ENCODE measurements at regions not wholly inside any gene's neighbourhood (a gene's known extent, or its start where the extent isn't known, plus 50 kb on each side); places are given as distances from the start of the nearest gene placed in this dataset.
A peak's percentile ranks its signal among the peaks of the same experiment; 100 is the strongest.

DNA sequence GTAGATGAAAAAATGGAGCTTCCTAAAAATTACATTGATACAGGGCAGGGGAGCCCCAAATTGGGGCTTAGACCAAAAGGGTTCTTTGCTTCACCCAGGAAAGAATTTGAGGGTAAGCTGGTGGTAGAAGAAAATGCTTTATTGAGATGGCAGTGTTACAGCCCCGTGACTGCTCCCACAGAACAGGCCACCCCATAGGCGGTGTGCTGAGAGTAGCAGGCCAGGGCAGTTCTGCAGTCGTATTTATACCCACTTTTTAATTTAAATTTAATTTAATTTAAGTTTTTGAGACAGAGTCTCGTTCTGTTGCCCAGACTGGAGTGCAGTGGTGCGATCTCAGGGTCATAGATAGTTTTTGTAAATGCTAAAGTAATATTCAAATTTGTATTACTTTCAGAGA, 265.0 kb downstream of the CDH26 start:
- Mint-ChIP-seq H3K36me3 (ENCODE audit: low read depth, unreplicated experiment) (no peaks in the 10 kb centered on the region), H3K4me3 (ENCODE audit: unreplicated experiment) (no peak overlapping the region), H3K27me3 (ENCODE audit: low read depth, unreplicated experiment) (peaks cover 32% of the 10 kb centered on the region), H3K4me1 (ENCODE audit: low read depth, unreplicated experiment) (no peaks in the 10 kb centered on the region), H3K27ac (ENCODE audit: unreplicated experiment) (no peak overlapping the region), H3K9me3 (ENCODE audit: unreplicated experiment) (peaks cover 2% of the 10 kb centered on the region)
- Histone ChIP-seq H3K4me1 (ENCODE audit: insufficient read depth, low read length) (no peaks in the 10 kb centered on the region), H3K9me3 (ENCODE audit: insufficient read depth, low read depth, low read length) (no peaks in the 10 kb centered on the region), H3K9ac (ENCODE audit: low read length) (no peak overlapping the region), H3K36me3 (ENCODE audit: insufficient read depth, low read length) (no peaks in the 10 kb centered on the region), H2AFZ (ENCODE audit: low read depth, low read length) (no peak overlapping the region), H4K20me1 (ENCODE audit: insufficient read depth, low read length) (no peaks in the 10 kb centered on the region), H3K4me3 (ENCODE audit: insufficient read depth, low read depth, low read length) (no peak overlapping the region), H3K4me2 (ENCODE audit: low read length) (no peak overlapping the region), H3K27ac (ENCODE audit: low read depth, low read length) (no peak overlapping the region), H3K79me2 (ENCODE audit: insufficient read depth, low read length) (no peaks in the 10 kb centered on the region), H3K27me3 (ENCODE audit: insufficient read depth, low read length) (peaks cover 2% of the 10 kb centered on the region)
- no peak for DNase-seq (ENCODE audit: low read depth)
- no peak for FAIRE-seq
- no peak for TF ChIP-seq EZH2 (IDR thresholded peaks at IDR 0.05; ENCODE audit: insufficient read depth, low read length)
- TF ChIP-seq, protein P1, sequence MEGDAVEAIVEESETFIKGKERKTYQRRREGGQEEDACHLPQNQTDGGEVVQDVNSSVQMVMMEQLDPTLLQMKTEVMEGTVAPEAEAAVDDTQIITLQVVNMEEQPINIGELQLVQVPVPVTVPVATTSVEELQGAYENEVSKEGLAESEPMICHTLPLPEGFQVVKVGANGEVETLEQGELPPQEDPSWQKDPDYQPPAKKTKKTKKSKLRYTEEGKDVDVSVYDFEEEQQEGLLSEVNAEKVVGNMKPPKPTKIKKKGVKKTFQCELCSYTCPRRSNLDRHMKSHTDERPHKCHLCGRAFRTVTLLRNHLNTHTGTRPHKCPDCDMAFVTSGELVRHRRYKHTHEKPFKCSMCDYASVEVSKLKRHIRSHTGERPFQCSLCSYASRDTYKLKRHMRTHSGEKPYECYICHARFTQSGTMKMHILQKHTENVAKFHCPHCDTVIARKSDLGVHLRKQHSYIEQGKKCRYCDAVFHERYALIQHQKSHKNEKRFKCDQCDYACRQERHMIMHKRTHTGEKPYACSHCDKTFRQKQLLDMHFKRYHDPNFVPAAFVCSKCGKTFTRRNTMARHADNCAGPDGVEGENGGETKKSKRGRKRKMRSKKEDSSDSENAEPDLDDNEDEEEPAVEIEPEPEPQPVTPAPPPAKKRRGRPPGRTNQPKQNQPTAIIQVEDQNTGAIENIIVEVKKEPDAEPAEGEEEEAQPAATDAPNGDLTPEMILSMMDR (IDR thresholded peaks at IDR 0.05; ENCODE audit: insufficient read depth, low read depth, low read length) = no peak

DNA sequence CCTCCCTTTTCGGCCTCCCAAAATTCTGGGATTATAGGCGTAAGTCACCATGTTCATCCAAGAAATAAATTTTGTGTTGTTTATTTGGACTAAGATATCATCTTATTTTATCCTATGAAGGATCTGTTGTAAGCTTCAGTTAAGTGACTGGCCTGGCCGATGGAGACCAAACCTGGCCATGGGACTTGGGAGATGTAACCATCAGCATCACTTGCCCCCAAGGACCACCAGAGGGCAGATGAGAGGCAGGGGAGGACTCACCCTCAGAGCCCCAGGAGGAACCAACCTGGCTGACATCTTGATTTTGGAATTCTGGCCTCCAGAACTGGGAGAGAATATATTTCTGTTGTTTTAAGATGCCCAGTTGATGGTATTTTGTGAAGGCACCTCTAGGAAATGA, 266.7 kb downstream of the CDH26 start:
- H3K4me3 ChIP-seq (ENCODE audit: insufficient read depth, low read depth, low read length) = no peak overlapping the region
- no peaks in the 10 kb centered on the region for H4K20me1 ChIP-seq (ENCODE audit: insufficient read depth, low read length)
- no peak overlapping the region for H2AFZ ChIP-seq (ENCODE audit: low read depth, low read length)
- H3K27me3 Mint-ChIP-seq (ENCODE audit: low read depth, unreplicated experiment) = peaks cover 18% of the 10 kb centered on the region
- DNase-seq (ENCODE audit: low read depth) (no peak), FAIRE-seq (no peak)
- no peak overlapping the region for H3K4me2 ChIP-seq (ENCODE audit: low read length)
- H3K27ac ChIP-seq (ENCODE audit: low read depth, low read length) = no peak overlapping the region
- peaks cover 2% of the 10 kb centered on the region for H3K9me3 Mint-ChIP-seq (ENCODE audit: unreplicated experiment)
- peaks cover 2% of the 10 kb centered on the region for H3K27me3 ChIP-seq (ENCODE audit: insufficient read depth, low read length)
- H3K4me1 Mint-ChIP-seq (ENCODE audit: low read depth, unreplicated experiment) = no peaks in the 10 kb centered on the region
- H3K9ac ChIP-seq (ENCODE audit: low read length) = no peak overlapping the region
- H3K36me3 ChIP-seq (ENCODE audit: insufficient read depth, low read length) = no peaks in the 10 kb centered on the region
- TF ChIP-seq, protein P1 (IDR thresholded peaks at IDR 0.05; ENCODE audit: insufficient read depth, low read depth, low read length) = peak; percentile 19
- TF ChIP-seq EZH2 (IDR thresholded peaks at IDR 0.05; ENCODE audit: insufficient read depth, low read length) = no peak
- H3K9me3 ChIP-seq (ENCODE audit: insufficient read depth, low read depth, low read length) = no peaks in the 10 kb centered on the region
- H3K36me3 Mint-ChIP-seq (ENCODE audit: low read depth, unreplicated experiment) = no peaks in the 10 kb centered on the region
- H3K79me2 ChIP-seq (ENCODE audit: insufficient read depth, low read length) = no peaks in the 10 kb centered on the region
- H3K4me1 ChIP-seq (ENCODE audit: insufficient read depth, low read length) = no peaks in the 10 kb centered on the region
- H3K27ac Mint-ChIP-seq (ENCODE audit: unreplicated experiment) = no peak overlapping the region
- no peak overlapping the region for H3K4me3 Mint-ChIP-seq (ENCODE audit: unreplicated experiment)

DNA sequence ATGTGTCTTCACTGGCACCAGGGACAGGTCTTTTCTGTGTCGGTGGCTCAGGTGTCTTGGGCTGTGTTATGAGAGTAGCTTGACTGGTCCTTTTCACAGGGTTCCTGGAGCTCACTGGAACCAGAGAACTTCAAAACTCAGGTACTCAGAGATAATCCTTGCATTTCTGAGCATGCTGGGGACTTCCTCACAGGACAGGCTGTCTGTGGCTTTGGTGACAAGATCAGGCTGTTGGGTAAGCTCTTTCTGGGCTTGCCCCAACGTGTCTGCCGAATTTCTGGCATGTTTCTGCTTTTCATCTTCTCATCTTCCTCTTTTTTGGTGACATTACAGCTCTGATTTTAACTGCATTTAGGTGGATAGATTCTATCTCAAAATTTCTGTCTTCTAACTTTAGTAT, 270.0 kb downstream of the CDH26 start:
- H3K4me2 ChIP-seq (ENCODE audit: low read length) = no peak overlapping the region
- DNase-seq (ENCODE audit: low read depth) (no peak), FAIRE-seq (no peak)
- Mint-ChIP-seq H3K4me3 (ENCODE audit: unreplicated experiment) (no peak overlapping the region), H3K27ac (ENCODE audit: unreplicated experiment) (no peak overlapping the region), H3K4me1 (ENCODE audit: low read depth, unreplicated experiment) (peaks cover 3% of the 10 kb centered on the region), H3K36me3 (ENCODE audit: low read depth, unreplicated experiment) (no peaks in the 10 kb centered on the region), H3K9me3 (ENCODE audit: unreplicated experiment) (no peaks in the 10 kb centered on the region), H3K27me3 (ENCODE audit: low read depth, unreplicated experiment) (no peaks in the 10 kb centered on the region)
- H3K4me3 ChIP-seq (ENCODE audit: insufficient read depth, low read depth, low read length) = no peak overlapping the region
- no peaks in the 10 kb centered on the region for H4K20me1 ChIP-seq (ENCODE audit: insufficient read depth, low read length)
- H3K36me3 ChIP-seq (ENCODE audit: insufficient read depth, low read length) = no peaks in the 10 kb centered on the region
- H3K79me2 ChIP-seq (ENCODE audit: insufficient read depth, low read length) = no peaks in the 10 kb centered on the region
- no peaks in the 10 kb centered on the region for H3K4me1 ChIP-seq (ENCODE audit: insufficient read depth, low read length)
- H3K9ac ChIP-seq (ENCODE audit: low read length) = no peak overlapping the region
- TF ChIP-seq EZH2 (IDR thresholded peaks at IDR 0.05; ENCODE audit: insufficient read depth, low read length) = no peak
- TF ChIP-seq, protein P1 (IDR thresholded peaks at IDR 0.05; ENCODE audit: insufficient read depth, low read depth, low read length) = no peak
- H3K27ac ChIP-seq (ENCODE audit: low read depth, low read length) = no peak overlapping the region
- no peak overlapping the region for H2AFZ ChIP-seq (ENCODE audit: low read depth, low read length)
- H3K27me3 ChIP-seq (ENCODE audit: insufficient read depth, low read length) = no peaks in the 10 kb centered on the region
- H3K9me3 ChIP-seq (ENCODE audit: insufficient read depth, low read depth, low read length) = no peaks in the 10 kb centered on the region

All from astrocyte (in vitro differentiated cells and primary cell).